Tibial artery (tissue), 4 donors: ENCODE measurements at regions not wholly inside any gene's neighbourhood (a gene's known extent, or its start where the extent isn't known, plus 50 kb on each side); places are given as distances from the start of the nearest gene placed in this dataset.

Experiments
- DNase-seq, 2 donors: peaks; one replicate each; pipeline ENCODE4 v3.0.0-alpha.2; 2019
- H3K27ac ChIP-seq, 2 donors: fragments of 200-600 bp; sonication (generic) in 1 of 2; 1 replicate in 1 of 2; 2 replicates in 1 of 2; pipeline ENCODE4 v1.5.1; 2018 to 2019; ENCODE audit warnings: mild to moderate bottlenecking in 1 of 2
- H3K27me3 ChIP-seq, 2 donors: fragments of 200-600 bp; sonication (generic) in 1 of 2; one replicate each; pipeline versions ENCODE4 v1.5.1 to v1.6.0; 2016 to 2019
- H3K36me3 ChIP-seq, 3 donors: fragments of 200-600 bp; sonication (generic) in 2 of 3; one replicate each; pipeline ENCODE4 v1.5.1; 2016 to 2019; ENCODE audit warnings: mild to moderate bottlenecking in 2 of 3
- H3K4me1 ChIP-seq, 4 donors: fragments of 200-600 bp; sonication (generic) in 2 of 4; 1 replicate in 3 of 4; 2 replicates in 1 of 4; pipeline ENCODE4 v1.5.1; 2016 to 2019
- H3K4me3 ChIP-seq, 2 donors: fragments of 200-600 bp; sonication (generic) in 1 of 2; 1 replicate in 1 of 2; 2 replicates in 1 of 2; pipeline ENCODE4 v1.5.1; 2018 to 2019; ENCODE audit warnings: mild to moderate bottlenecking in 2 of 2
- H3K9me3 ChIP-seq, 3 donors: fragments of 200-600 bp; sonication (generic) in 1 of 3; one replicate each; pipeline ENCODE4 v1.5.1; 2016 to 2019
- intact Hi-C: fragments of 100-400 bp; cut with DNase I; formaldehyde crosslinking; loops from one replicate; pipeline ENCODE4 v1.15.0; 2023; ENCODE audit warnings: low total_unique reads
- TF ChIP-seq, protein P1 (sequence below), 2 experiments: fragments of 200-600 bp in 1 of 2; fragments of 450-650 bp in 1 of 2; IDR thresholded peaks; one replicate each; pipeline ENCODE4 v1.5.1; 2017 to 2019; ENCODE audit warnings: antibody characterized with exemption in 2 of 2, mild to moderate bottlenecking in 1 of 2, moderate library complexity in 1 of 2

GRCh38 chr3:137610723-137611122 is 153.4 kb upstream of the SOX14 start:
- TF ChIP-seq, protein P1, sequence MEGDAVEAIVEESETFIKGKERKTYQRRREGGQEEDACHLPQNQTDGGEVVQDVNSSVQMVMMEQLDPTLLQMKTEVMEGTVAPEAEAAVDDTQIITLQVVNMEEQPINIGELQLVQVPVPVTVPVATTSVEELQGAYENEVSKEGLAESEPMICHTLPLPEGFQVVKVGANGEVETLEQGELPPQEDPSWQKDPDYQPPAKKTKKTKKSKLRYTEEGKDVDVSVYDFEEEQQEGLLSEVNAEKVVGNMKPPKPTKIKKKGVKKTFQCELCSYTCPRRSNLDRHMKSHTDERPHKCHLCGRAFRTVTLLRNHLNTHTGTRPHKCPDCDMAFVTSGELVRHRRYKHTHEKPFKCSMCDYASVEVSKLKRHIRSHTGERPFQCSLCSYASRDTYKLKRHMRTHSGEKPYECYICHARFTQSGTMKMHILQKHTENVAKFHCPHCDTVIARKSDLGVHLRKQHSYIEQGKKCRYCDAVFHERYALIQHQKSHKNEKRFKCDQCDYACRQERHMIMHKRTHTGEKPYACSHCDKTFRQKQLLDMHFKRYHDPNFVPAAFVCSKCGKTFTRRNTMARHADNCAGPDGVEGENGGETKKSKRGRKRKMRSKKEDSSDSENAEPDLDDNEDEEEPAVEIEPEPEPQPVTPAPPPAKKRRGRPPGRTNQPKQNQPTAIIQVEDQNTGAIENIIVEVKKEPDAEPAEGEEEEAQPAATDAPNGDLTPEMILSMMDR (IDR thresholded peaks at IDR 0.05) = no peak
- Histone ChIP-seq H3K9me3 (no peaks in the 10 kb centered on the region), H3K4me3 (no peak overlapping the region), H3K27me3 (no peaks in the 10 kb centered on the region), H3K4me1 (no peaks in the 10 kb centered on the region), H3K27ac (no peak overlapping the region), H3K36me3 (no peaks in the 10 kb centered on the region)
- intact Hi-C loops = no loop called here
- DNase-seq = no peak

DNA sequence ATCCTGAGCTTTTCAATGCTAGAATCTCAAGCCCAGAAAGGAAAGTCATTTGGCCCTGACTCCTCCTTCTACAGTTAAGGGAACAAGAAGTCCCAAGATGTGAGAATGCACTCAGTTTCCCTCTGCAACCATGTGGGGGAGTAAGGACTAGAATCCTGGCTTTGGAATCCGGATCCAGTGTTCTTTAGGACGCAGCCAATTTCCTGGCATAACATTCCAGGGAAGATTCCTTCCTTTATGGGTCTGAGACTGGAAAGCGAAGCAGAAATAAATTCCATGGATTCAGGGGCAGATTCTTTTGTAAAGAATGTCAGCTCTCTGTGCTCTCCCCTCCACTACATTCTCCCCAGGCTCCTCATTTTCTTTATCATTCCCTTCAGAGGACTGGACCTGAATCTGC is 151.8 kb upstream of the SOX14 start:
- intact Hi-C loops = no loop called here
- no peak overlapping the region for H3K4me3 ChIP-seq
- no peaks in the 10 kb centered on the region for H3K9me3 ChIP-seq
- no peaks in the 10 kb centered on the region for H3K4me1 ChIP-seq
- no peaks in the 10 kb centered on the region for H3K36me3 ChIP-seq
- no peaks in the 10 kb centered on the region for H3K27me3 ChIP-seq
- no peak for DNase-seq
- no peak overlapping the region for H3K27ac ChIP-seq
- TF ChIP-seq, protein P1 (IDR thresholded peaks at IDR 0.05) = no peak

GRCh38 chr3:137615659-137616418 is 148.3 kb upstream of the SOX14 start:
- Histone ChIP-seq H3K27ac (no peak overlapping the region), H3K27me3 (no peaks in the 10 kb centered on the region), H3K9me3 (no peaks in the 10 kb centered on the region), H3K4me1 (no peaks in the 10 kb centered on the region), H3K4me3 (no peak overlapping the region), H3K36me3 (no peaks in the 10 kb centered on the region)
- TF ChIP-seq, protein P1 (IDR thresholded peaks at IDR 0.05) = no peak
- intact Hi-C loops = no loop called here
- DNase-seq = no peak

- Histone ChIP-seq H3K27ac (no peak overlapping the region), H3K9me3 (no peaks in the 10 kb centered on the region), H3K36me3 (no peaks in the 10 kb centered on the region), H3K4me1 (no peaks in the 10 kb centered on the region), H3K27me3 (no peaks in the 10 kb centered on the region), H3K4me3 (no peak overlapping the region)
- no peak for DNase-seq
- TF ChIP-seq, protein P1 (IDR thresholded peaks at IDR 0.05) = no peak
- intact Hi-C loops = no loop called here
Measured at GRCh38 chr3:137641879-137642704, 122.0 kb upstream of the SOX14 start.

- TF ChIP-seq, protein P1 (IDR thresholded peaks at IDR 0.05) = no peak
- intact Hi-C loops = no loop called here
- no peak overlapping the region for H3K4me3 ChIP-seq
- no peak for DNase-seq
- H3K9me3 ChIP-seq = no peaks in the 10 kb centered on the region
- H3K36me3 ChIP-seq = no peaks in the 10 kb centered on the region
- no peaks in the 10 kb centered on the region for H3K4me1 ChIP-seq
- no peak overlapping the region for H3K27ac ChIP-seq
- no peaks in the 10 kb centered on the region for H3K27me3 ChIP-seq
Measured at GRCh38 chr3:137642831-137643230, 121.3 kb upstream of the SOX14 start.
